ENCODE measurements at regions not wholly inside any gene's neighbourhood (a gene's known extent, or its start where the extent isn't known, plus 50 kb on each side); places are given as distances from the start of the nearest gene placed in this dataset.
"Not testable (repeated sequence)": the region's sequence is repeated elsewhere in the genome, so short reads cannot be mapped to it uniquely, and the experiment has no call there.

DNA sequence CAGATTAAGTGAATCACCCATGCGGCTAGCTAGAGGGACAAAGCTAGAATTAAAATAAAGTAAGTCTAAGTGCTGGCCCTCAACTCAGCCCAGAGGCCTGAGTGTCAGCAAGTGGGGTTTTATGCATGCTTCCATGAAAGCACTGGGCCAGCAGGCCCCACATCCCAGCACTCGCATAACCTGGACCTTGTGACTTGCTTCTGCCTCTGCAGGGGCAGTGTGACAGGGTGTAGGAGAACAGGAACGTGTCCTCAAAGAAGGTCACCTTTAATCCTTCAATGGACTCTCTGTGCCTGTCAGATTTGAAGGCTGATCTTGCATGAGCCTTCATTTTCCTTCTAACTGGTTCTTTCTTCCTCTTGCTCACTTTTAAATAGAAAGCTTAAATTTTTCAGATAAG is 183.4 kb downstream of the ALDH8A1 start:
- TF ChIP-seq, protein P1, sequence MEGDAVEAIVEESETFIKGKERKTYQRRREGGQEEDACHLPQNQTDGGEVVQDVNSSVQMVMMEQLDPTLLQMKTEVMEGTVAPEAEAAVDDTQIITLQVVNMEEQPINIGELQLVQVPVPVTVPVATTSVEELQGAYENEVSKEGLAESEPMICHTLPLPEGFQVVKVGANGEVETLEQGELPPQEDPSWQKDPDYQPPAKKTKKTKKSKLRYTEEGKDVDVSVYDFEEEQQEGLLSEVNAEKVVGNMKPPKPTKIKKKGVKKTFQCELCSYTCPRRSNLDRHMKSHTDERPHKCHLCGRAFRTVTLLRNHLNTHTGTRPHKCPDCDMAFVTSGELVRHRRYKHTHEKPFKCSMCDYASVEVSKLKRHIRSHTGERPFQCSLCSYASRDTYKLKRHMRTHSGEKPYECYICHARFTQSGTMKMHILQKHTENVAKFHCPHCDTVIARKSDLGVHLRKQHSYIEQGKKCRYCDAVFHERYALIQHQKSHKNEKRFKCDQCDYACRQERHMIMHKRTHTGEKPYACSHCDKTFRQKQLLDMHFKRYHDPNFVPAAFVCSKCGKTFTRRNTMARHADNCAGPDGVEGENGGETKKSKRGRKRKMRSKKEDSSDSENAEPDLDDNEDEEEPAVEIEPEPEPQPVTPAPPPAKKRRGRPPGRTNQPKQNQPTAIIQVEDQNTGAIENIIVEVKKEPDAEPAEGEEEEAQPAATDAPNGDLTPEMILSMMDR (IDR thresholded peaks at IDR 0.05; ENCODE audit: low read depth, low read length, missing control alignments): no peak
- DNase-seq (ENCODE audit: extremely low read depth, low read depth): no peak
- H3K4me3 ChIP-seq (replicated peaks; ENCODE audit: low read depth, low read length): no peak overlapping the region

DNA sequence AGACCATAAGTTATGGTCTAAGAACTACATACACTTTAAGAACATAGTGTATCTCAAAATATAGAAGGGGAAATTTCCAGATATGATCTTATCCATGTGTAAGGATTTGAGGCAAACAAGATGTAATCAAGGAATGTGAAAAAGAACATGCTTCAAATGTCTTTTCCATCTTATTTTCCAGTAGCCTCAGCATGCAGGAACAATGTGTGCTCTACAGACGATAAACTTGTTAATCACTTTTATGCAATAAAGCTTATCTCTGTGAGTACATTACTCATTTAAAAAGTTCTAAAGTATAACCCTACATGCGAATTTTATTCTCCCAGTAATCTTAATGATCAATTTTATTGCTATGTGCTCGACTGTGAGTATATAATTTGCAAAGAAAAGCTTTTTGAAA is 185.2 kb downstream of the ALDH8A1 start:
- DNase-seq (ENCODE audit: extremely low read depth, low read depth): no peak
- H3K4me3 ChIP-seq (replicated peaks; ENCODE audit: low read depth, low read length): no peak overlapping the region
- TF ChIP-seq, protein P1 (IDR thresholded peaks at IDR 0.05; ENCODE audit: low read depth, low read length, missing control alignments): no peak

DNA sequence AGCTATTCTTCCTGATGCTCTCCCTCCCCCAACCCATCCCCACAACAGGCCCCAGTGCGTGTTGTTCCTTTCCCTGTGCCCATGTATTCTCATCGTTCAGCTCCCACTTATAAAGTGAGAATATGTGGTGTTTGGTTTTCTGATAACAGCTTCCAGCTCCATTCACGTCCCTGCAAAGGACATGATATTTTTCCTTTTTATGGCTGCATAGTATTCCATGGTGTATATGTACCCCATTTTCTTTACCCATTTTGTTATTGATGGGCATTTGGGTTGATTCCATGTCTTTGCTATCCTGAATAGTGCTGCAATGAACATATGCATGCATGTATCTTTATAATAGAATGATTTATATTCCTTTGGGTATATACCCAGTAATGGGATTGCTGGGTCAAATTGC is 186.3 kb downstream of the ALDH8A1 start:
- not testable (repeated sequence) for DNase-seq (ENCODE audit: extremely low read depth, low read depth); H3K4me3 ChIP-seq (replicated peaks; ENCODE audit: low read depth, low read length)

DNA sequence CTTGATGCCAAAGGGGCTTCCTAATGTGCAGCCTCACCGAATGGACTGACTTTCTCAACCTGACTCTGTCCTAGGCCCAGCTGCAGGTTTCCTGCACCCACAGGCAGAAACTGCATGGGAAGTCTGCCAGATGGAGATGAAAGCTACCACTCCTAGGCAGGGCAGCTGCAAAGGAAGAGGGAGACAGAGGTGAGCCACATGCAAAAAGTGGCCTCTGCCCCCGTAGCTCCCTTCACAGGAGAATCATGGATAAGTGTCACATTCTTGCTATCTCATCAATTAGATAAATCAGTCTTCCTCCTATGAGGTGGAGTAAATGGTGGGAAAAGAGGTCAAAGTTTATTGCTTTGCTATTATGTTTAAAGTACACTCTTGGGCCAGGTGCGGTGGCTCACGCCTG is 191.3 kb downstream of the ALDH8A1 start:
- H3K4me3 ChIP-seq (replicated peaks; ENCODE audit: low read depth, low read length): no peak overlapping the region
- no peak for DNase-seq (ENCODE audit: extremely low read depth, low read depth)
- TF ChIP-seq, protein P1 (IDR thresholded peaks at IDR 0.05; ENCODE audit: low read depth, low read length, missing control alignments): no peak

DNA sequence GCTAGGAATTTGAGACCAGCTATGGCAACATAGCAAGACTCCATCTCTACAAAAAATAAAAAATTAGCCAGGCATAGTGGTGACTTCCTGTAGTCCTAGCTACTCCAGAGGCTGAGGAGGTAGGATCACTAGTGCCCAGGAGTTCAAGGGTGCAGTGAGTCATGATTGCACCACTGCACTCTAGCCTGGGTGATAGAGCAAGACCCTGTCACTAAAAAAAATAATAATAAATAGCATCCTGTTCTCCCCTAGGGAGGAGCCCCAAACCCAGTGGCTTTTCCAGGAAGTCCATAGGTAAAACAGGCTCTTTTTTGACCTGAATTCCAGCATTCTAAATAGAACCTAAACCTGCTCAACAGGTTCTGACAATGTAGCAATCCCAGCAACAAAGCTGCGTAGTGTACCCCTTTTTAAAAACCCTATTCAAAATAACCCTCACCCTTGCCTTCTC is 192.0 kb downstream of the ALDH8A1 start:
- DNase-seq (ENCODE audit: extremely low read depth, low read depth): no peak
- no peak overlapping the region for H3K4me3 ChIP-seq (replicated peaks; ENCODE audit: low read depth, low read length)
- TF ChIP-seq, protein P1 (IDR thresholded peaks at IDR 0.05; ENCODE audit: low read depth, low read length, missing control alignments): no peak

DNA sequence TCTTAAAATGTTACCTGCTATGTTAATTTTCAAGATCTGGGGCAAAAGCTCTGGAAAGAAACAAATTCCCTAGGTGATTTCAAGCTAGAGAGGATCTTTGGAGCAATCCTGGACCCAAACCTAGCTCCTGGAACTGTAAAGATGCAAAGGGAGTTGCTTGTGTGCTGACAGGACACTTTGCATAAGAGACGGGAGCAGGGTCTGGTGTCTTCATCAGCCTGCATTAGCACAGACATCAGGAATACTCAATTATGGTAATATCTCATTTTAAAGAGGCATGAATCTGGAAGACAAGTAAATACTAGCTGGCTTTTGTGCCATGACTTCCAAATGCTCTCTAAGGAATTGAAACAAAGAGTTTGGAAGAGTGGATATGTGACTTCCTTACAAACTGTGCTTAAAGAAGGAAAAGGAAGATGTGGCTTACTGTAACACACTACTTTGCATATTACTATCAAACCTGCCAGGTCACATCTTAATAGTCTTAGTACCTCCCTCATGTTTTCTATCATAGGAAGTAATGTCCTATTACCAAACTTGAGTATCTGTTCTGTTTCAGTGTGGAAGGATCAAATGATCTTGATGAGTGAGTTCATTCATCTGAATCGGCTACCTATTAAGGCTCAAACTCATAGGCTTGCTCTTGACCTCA is 193.4 kb downstream of the ALDH8A1 start:
- H3K4me3 ChIP-seq (replicated peaks; ENCODE audit: low read depth, low read length): no peak overlapping the region
- TF ChIP-seq, protein P1 (IDR thresholded peaks at IDR 0.05; ENCODE audit: low read depth, low read length, missing control alignments): no peak
- no peak for DNase-seq (ENCODE audit: extremely low read depth, low read depth)

DNA sequence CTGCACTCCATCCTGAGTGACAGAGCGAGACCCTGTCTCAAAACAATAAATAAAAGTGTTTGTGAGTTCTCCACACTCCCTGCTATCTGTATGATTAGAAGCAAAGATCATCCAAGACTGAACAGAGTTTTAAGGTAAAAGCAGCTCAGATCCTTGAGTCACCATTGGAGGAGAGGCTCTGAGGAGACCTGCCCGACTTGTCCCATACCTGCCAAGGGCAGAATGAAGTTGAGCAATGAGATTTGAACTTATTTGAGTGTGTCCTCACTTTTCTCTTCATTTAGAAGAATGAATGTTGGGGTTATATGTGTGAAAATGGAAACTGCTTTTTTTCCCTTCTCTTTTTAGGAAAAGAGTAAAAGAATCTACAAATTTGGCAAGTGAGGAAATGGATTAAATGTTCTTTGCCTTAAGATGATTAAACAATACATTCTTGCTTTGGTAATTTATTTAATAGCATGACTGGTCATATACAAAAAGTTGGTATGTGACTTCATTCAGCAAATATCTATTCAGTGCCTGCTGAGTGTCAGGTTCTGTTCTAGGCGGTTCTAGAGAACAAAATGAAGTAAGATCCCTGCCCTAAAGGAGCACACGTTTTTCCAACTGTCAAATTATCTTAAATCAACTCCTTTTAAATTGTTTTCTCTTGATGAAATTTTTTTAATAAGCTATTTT is 195.7 kb downstream of the ALDH8A1 start:
- no peak overlapping the region for H3K4me3 ChIP-seq (replicated peaks; ENCODE audit: low read depth, low read length)
- DNase-seq (ENCODE audit: extremely low read depth, low read depth): no peak
- TF ChIP-seq, protein P1 (IDR thresholded peaks at IDR 0.05; ENCODE audit: low read depth, low read length, missing control alignments): no peak

Data from HFF-Myc (cell line).